GM12872 (cell line): ENCODE measurements at regions not wholly inside any gene's neighbourhood (a gene's known extent, or its start where the extent isn't known, plus 50 kb on each side); places are given as distances from the start of the nearest gene placed in this dataset.

Experiments used
- TF ChIP-seq, protein P1 (sequence below): IDR thresholded peaks from 3 replicates; pipeline ENCODE4 v1.5.1; 2011; ENCODE audit warnings: low read depth, mild to moderate bottlenecking, low read length, moderate library complexity; ENCODE audit not compliant: insufficient read depth

DNA sequence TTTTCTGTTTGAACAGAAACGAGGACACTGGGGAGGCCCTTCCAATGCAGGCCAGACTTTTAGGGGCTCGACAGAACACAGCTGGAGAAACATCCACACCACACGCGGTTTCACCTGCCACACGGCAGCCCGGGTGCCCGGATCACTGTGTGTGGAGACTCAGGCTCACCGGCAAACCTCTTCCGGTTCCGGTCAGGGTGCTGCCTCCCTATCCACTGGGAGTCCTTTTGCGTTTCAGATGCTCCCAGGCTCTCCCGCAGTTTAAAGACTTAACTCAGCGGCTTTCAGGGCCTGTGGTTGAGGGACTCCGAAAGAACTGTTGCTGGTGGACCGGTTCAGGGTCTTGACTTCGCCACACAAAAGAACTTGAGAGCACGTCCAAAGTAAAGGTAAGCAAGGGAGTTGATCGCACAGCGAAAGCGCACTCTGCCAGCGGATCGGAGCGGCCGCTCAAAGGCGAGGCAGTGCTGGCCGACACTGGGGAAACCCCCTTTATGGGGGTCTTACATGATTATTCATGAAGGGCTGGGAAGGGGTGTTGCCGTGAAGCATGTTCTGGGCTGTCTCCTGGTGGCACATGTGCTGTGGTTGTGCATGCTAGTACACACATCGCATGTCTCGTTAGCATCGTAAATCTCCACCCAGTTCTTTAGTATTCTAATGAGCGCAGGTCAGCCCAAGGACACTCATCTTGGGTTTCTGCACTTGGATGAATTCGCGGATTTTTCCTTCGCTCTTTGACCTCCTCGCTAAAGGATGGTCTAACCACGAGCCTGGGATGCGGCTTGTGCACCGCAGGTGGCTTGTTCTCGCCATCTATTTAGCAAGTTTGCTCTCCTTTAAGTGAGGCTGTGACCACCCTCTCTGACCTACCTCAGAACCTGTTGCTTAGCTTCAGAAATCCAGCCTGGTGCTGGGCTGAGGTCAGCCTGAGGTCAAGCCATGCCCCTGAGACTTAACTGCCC is 180.3 kb downstream of the CDH26 start:
- TF ChIP-seq, protein P1, sequence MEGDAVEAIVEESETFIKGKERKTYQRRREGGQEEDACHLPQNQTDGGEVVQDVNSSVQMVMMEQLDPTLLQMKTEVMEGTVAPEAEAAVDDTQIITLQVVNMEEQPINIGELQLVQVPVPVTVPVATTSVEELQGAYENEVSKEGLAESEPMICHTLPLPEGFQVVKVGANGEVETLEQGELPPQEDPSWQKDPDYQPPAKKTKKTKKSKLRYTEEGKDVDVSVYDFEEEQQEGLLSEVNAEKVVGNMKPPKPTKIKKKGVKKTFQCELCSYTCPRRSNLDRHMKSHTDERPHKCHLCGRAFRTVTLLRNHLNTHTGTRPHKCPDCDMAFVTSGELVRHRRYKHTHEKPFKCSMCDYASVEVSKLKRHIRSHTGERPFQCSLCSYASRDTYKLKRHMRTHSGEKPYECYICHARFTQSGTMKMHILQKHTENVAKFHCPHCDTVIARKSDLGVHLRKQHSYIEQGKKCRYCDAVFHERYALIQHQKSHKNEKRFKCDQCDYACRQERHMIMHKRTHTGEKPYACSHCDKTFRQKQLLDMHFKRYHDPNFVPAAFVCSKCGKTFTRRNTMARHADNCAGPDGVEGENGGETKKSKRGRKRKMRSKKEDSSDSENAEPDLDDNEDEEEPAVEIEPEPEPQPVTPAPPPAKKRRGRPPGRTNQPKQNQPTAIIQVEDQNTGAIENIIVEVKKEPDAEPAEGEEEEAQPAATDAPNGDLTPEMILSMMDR, result no peak

DNA sequence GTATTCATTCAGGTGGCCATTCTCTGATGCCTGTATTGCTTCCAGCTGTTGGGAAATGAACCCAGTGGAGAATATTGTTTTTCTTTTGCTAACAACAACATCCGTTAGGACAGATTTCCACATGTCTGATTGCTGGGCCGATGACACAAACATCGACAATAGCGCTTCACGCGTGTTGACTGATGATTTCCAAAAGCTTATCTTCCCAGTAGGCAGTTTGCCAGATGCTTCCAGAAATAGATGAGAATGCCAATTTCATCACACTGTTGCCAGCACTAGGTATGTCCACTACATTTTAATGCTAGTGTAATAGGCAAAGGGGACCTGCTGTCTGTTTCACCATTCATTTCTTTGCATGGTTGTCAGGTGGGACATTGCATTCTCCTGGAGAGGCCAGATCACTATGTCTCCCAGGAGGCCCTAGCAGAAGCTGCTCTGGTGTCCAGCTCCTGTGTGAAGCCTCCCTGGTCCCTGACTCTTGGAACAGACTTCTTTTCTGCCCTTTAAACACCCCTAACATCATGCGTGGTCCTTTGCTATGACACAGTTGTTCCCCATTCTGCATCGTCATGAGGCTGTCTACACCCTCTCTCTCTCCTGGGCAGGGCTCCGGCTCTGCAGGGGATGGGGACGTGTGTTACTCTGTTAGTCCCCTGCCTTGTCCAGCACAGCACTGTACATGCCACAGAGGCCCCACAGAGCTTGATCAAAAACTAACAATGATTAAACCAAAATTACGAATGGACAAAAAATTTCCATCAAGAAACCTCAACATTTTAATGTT is 181.6 kb downstream of the CDH26 start:
- TF ChIP-seq, protein P1, result no peak

DNA sequence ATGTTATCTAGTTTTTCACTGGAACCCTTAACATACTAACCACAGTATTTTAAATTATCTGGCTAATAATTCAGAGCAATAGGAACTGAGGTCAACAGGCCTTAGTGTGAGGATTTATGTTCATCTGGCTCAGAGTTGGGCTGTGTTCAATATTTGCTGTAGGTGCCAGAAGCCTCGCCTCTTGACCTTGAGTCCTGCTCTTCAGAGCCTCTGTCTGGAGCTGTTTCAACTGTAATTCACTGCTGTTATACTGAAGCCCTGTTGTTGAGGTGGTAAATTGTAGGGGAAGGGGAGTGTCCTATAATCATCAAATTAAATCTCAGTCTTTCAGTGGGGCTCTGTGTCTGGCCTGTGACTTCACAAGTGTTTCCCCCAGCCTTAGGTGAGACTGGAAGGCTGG is 184.4 kb downstream of the CDH26 start:
- TF ChIP-seq, protein P1, result no peak

DNA sequence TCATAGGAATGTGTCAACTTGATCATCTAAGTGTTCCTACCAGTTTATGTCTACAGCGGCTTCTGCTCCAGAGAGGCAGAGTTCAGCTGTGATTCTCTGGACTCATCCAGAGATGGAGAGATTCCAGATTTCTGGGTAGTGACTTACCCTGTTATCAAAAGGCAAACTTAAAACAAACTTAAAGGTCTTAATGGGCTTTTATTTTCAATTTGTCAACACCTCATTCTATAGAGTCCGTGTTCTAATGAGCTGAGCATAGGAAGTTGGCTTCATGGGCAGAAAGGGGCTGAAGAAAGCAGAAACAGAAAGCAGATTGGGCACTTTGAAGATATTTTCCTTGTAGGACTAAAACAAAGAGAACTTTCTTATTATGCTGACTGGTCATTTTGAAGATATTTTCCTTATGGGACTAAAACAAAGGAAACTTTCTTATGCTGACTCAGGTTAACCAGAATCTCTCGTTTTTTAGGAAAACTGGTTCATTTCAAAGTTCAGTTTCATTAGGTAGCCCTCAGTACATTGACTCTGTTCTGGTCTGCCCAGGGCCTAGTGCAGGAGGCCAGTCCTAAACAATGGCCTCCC is 185.1 kb downstream of the CDH26 start:
- TF ChIP-seq, protein P1, result no peak

GRCh38 chr20:60144404-60144803 is 186.2 kb downstream of the CDH26 start:
- TF ChIP-seq, protein P1, result no peak

- TF ChIP-seq, protein P1, result no peak
These were observed 186.8 kb downstream of the CDH26 start for GRCh38 chr20:60144974-60145527.

GRCh38 chr20:60147004-60147403 is 188.8 kb downstream of the CDH26 start:
- TF ChIP-seq, protein P1, result no peak
